ENCODE measurements at regions not wholly inside any gene's neighbourhood (a gene's known extent, or its start where the extent isn't known, plus 50 kb on each side); places are given as distances from the start of the nearest gene placed in this dataset.

DNA sequence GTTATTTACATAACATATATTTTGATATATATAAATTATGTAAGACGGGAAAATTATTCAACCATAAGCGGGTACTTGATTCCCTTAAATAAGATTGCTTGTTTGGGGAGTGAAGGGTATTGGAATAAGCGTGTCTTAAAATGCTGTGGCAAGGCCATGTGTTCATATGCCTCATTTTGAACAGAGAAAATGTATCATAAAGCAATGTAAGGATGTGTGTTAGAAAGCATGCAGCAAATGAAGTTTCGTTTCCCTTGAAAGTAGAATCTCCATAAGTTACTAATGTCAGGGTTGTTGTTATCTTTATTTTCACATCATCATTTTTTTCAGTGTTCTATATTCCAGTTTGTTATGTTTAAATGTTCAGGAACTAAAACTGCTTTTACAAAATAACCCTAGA, 465.6 kb downstream of the FOXG1 start:
- TF ChIP-seq, protein P1, sequence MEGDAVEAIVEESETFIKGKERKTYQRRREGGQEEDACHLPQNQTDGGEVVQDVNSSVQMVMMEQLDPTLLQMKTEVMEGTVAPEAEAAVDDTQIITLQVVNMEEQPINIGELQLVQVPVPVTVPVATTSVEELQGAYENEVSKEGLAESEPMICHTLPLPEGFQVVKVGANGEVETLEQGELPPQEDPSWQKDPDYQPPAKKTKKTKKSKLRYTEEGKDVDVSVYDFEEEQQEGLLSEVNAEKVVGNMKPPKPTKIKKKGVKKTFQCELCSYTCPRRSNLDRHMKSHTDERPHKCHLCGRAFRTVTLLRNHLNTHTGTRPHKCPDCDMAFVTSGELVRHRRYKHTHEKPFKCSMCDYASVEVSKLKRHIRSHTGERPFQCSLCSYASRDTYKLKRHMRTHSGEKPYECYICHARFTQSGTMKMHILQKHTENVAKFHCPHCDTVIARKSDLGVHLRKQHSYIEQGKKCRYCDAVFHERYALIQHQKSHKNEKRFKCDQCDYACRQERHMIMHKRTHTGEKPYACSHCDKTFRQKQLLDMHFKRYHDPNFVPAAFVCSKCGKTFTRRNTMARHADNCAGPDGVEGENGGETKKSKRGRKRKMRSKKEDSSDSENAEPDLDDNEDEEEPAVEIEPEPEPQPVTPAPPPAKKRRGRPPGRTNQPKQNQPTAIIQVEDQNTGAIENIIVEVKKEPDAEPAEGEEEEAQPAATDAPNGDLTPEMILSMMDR (IDR thresholded peaks at IDR 0.05), result no peak
- TF ChIP-seq POLR2AphosphoS5 (IDR thresholded peaks at IDR 0.05) (no peak), POLR2A (IDR thresholded peaks at IDR 0.05) (no peak), EP300 (IDR thresholded peaks at IDR 0.05) (no peak)

Data from suprapubic skin (tissue), 4 donors.